B cell (primary cell): ENCODE measurements at regions not wholly inside any gene's neighbourhood (a gene's known extent, or its start where the extent isn't known, plus 50 kb on each side); places are given as distances from the start of the nearest gene placed in this dataset.

Source experiments
- ATAC-seq: fragments of 200-7000 bp; cut with Tn5 transposase; one replicate; pipeline ENCODE4 v1.10.0; 2021; ENCODE audit warnings: low read depth, mild to moderate bottlenecking, moderate number of reproducible peaks, moderate library complexity
- CTCF ChIA-PET: fragments of 350-600 bp; sonication (Branson Sonifier 250); formaldehyde crosslinking; loops from one replicate; lab custom pipeline; 2021; ENCODE audit warnings: antibody characterized with exemption, inconsistent platforms; lab: Charles Lee
- POLR2A ChIA-PET: fragments of 350-600 bp; sonication (Branson Sonifier 250); formaldehyde crosslinking; loops from one replicate; lab custom pipeline; 2021; ENCODE audit warnings: antibody characterized with exemption; lab: Charles Lee
- DNase-seq: peaks from one replicate; pipeline ENCODE4 v3.0.0; 2013
- H2AFZ ChIP-seq: 2 replicates; pipeline ENCODE4 v1.6.1; 2012; ENCODE audit warnings: mild to moderate bottlenecking, low read depth, low read length; ENCODE audit not compliant: insufficient read depth, poor library complexity, severe bottlenecking
- H3K27ac ChIP-seq, 2 donors: 1 replicate in 1 of 2; 2 replicates in 1 of 2; pipeline ENCODE4 v1.5.1; 2012 to 2013; ENCODE audit warnings: low read length in 2 of 2, mild to moderate bottlenecking in 2 of 2, moderate library complexity in 1 of 2
- H3K27me3 ChIP-seq, 4 experiments: fragments of 200-600 bp in 1 of 4; sonication (generic) in 1 of 4; replicated peaks in 1 of 4; 1 replicate in 2 of 4; 2 replicates in 2 of 4; pipeline versions ENCODE4 v1.6.1 to v1.7.0; 2013 to 2016; ENCODE audit warnings: low read length in 3 of 4, mild to moderate bottlenecking in 2 of 4, mixed read lengths in 1 of 4, moderate library complexity in 1 of 4; ENCODE audit not compliant: insufficient read depth in 4 of 4, control insufficient read depth in 3 of 4; ENCODE audit errors: control extremely low read depth in 1 of 4
- H3K36me3 ChIP-seq, 2 experiments: replicated peaks in 1 of 2; 1 replicate in 1 of 2; 2 replicates in 1 of 2; pipeline versions ENCODE4 v1.6.1 to v1.7.1; 2013; ENCODE audit warnings: low read length in 1 of 2; ENCODE audit not compliant: insufficient read depth in 2 of 2, control insufficient read depth in 1 of 2; ENCODE audit errors: control extremely low read depth in 1 of 2, extremely low read depth in 1 of 2
- H3K4me1 ChIP-seq, 2 donors: fragments of 200-600 bp in 1 of 2; sonication (generic) in 1 of 2; 1 replicate in 1 of 2; 2 replicates in 1 of 2; pipeline versions ENCODE4 v1.5.1 to v1.6.1; 2013 to 2017; ENCODE audit warnings: low read length in 2 of 2; ENCODE audit not compliant: control insufficient read depth in 2 of 2, insufficient read depth in 2 of 2
- H3K4me2 ChIP-seq: replicated peaks from 2 replicates; pipeline ENCODE3; 2012; ENCODE audit warnings: mild to moderate bottlenecking, low read depth, low read length; ENCODE audit not compliant: poor library complexity, severe bottlenecking
- H3K4me3 ChIP-seq, 5 experiments: fragments of 200-600 bp in 1 of 5; sonication (generic) in 1 of 5; 1 replicate in 3 of 5; 2 replicates in 2 of 5; pipeline versions ENCODE4 v1.5.1 to v1.7.0; 2011 to 2016; ENCODE audit warnings: low read length in 4 of 5, mild to moderate bottlenecking in 4 of 5, low read depth in 2 of 5, control low read depth in 1 of 5, moderate library complexity in 1 of 5; ENCODE audit not compliant: insufficient read depth in 1 of 5; ENCODE audit errors: control extremely low read depth in 1 of 5, extremely low read depth in 1 of 5
- H3K79me2 ChIP-seq: fragments of 200-600 bp; sonication (generic); one replicate; pipeline ENCODE4 v1.6.0; 2016; ENCODE audit warnings: low read length; ENCODE audit not compliant: control insufficient read depth, insufficient read depth
- H3K9ac ChIP-seq: fragments of 200-600 bp; sonication (generic); 2 replicates; pipeline ENCODE4 v1.6.1; 2017; ENCODE audit warnings: mild to moderate bottlenecking, low read length, moderate library complexity
- H3K9me3 ChIP-seq, 3 donors: one replicate each; pipeline versions ENCODE4 v1.6.1 to v1.7.1; 2013; ENCODE audit warnings: low read length in 2 of 3; ENCODE audit not compliant: control insufficient read depth in 2 of 3, insufficient read depth in 1 of 3; ENCODE audit errors: control extremely low read depth in 1 of 3
- H4K20me1 ChIP-seq: 2 replicates; pipeline ENCODE4 v1.6.0; 2012; ENCODE audit warnings: mild to moderate bottlenecking, low read length; ENCODE audit not compliant: insufficient read depth, control insufficient read depth, poor library complexity, severe bottlenecking
- H3K27ac Mint-ChIP-seq: one replicate; pipeline ENCODE4 v1.8.0; 2021; ENCODE audit warnings: mixed read lengths
- H3K27me3 Mint-ChIP-seq: one replicate; pipeline ENCODE4 v1.8.0; 2021; ENCODE audit warnings: mixed read lengths
- H3K4me1 Mint-ChIP-seq: one replicate; pipeline ENCODE4 v1.8.0; 2021; ENCODE audit warnings: mixed read lengths
- H3K4me3 Mint-ChIP-seq: one replicate; pipeline ENCODE4 v1.8.0; 2021; ENCODE audit warnings: mixed read lengths
- H3K9me3 Mint-ChIP-seq: one replicate; pipeline ENCODE4 v1.8.0; 2022; ENCODE audit warnings: mixed read lengths; ENCODE audit not compliant: insufficient read depth
- CTCF ChIP-seq: fragments of 200-600 bp; IDR thresholded peaks from one replicate; pipeline ENCODE4 v1.8.0; 2022; ENCODE audit warnings: antibody characterized with exemption, mild to moderate bottlenecking
- EZH2 ChIP-seq: IDR thresholded peaks from 2 replicates; pipeline ENCODE4 v1.6.1; 2012; ENCODE audit warnings: borderline replicate concordance, low read depth, mild to moderate bottlenecking, moderate library complexity, low read length; ENCODE audit not compliant: insufficient read depth, poor library complexity, severe bottlenecking
- WGBS: methylation state at CpG from one replicate; pipeline ENCODE4 v1.1.5; 2013; ENCODE audit warnings: missing lambda C conversion rate; ENCODE audit not compliant: insufficient coverage; 5-methylcytosine and 5-hydroxymethylcytosine counted together
- intact Hi-C: fragments of 100-400 bp; cut with micrococcal nuclease; formaldehyde crosslinking; loops from one replicate; pipeline ENCODE4 v1.10.0; 2022

GRCh38 chr3:57007521-57008460 is 52.7 kb upstream of the SPATA12 start:
- Histone ChIP-seq H3K4me1 (no peaks in the 10 kb centered on the region), H3K27ac (no peak overlapping the region), H3K36me3 (no peaks in the 10 kb centered on the region), H3K4me3 (no peak overlapping the region), H2AFZ (no peak overlapping the region), H3K9me3 (peaks cover 0 to 10% (median 0%) of the 10 kb centered on the region in 3 donors), H3K79me2 (no peaks in the 10 kb centered on the region), H4K20me1 (no peaks in the 10 kb centered on the region), H3K4me2 (no peak overlapping the region), H3K9ac (no peak overlapping the region), H3K27me3 (peaks cover 0 to 7% (median 2%) of the 10 kb centered on the region in 4 experiments)
- Mint-ChIP-seq H3K4me3 (no peak overlapping the region), H3K4me1 (no peaks in the 10 kb centered on the region), H3K27me3 (peaks cover 32% of the 10 kb centered on the region), H3K27ac (no peak overlapping the region), H3K9me3 (no peaks in the 10 kb centered on the region)
- POLR2A ChIA-PET: no interaction called here
- intact Hi-C loops: no loop called here
- CTCF ChIA-PET: interaction anchor here (1.0 to 2.3 kb wide), 5 partner anchors 10 to 306 kb away, joined by 3 to 5 read pairs (median 4); no protein-coding TSS in a partner anchor
- no peak for TF ChIP-seq CTCF
- no peak for TF ChIP-seq EZH2
- 56% methylated on average over 14 of the region's 18 CpGs for WGBS
- no peak for DNase-seq
- ATAC-seq: no peak

- H3K9me3 Mint-ChIP-seq: no peaks in the 10 kb centered on the region
- ChIA-PET POLR2A (no interaction called here), CTCF (interaction anchor here (1.0 to 2.3 kb wide), 3 partner anchors 9 to 18 kb away, joined by 3 to 4 read pairs (median 4); no protein-coding TSS in a partner anchor)
- Histone ChIP-seq H3K9ac (no peak overlapping the region), H3K36me3 (no peaks in the 10 kb centered on the region), H3K4me1 (no peaks in the 10 kb centered on the region), H3K4me3 (no peak overlapping the region), H3K27me3 (peaks cover 0 to 7% (median 2%) of the 10 kb centered on the region in 4 experiments), H3K4me2 (no peak overlapping the region), H4K20me1 (no peaks in the 10 kb centered on the region), H3K79me2 (no peaks in the 10 kb centered on the region), H3K27ac (no peak overlapping the region), H3K9me3 (peaks cover 0 to 7% (median 0%) of the 10 kb centered on the region in 3 donors), H2AFZ (no peak overlapping the region)
- intact Hi-C loops: no loop called here
- DNase-seq (no peak), ATAC-seq (no peak)
- H3K27me3 Mint-ChIP-seq: peaks cover 32% of the 10 kb centered on the region
- WGBS: 80% methylated on average over 6 of the region's 7 CpGs
- H3K4me3 Mint-ChIP-seq: no peak overlapping the region
- no peak for TF ChIP-seq CTCF
- TF ChIP-seq EZH2: no peak
- no peak overlapping the region for H3K27ac Mint-ChIP-seq
- no peaks in the 10 kb centered on the region for H3K4me1 Mint-ChIP-seq
Measured at GRCh38 chr3:57006949-57007419, 53.5 kb upstream of the SPATA12 start.
